Brain microvascular endothelial cell (primary cell): ENCODE measurements at regions not wholly inside any gene's neighbourhood (a gene's known extent, or its start where the extent isn't known, plus 50 kb on each side); places are given as distances from the start of the nearest gene placed in this dataset.
"Not testable (repeated sequence)": the region's sequence is repeated elsewhere in the genome, so short reads cannot be mapped to it uniquely, and the experiment has no call there.

ENCODE experiments used
- DNase-seq: peaks from one replicate; pipeline ENCODE4 v3.0.0-alpha.2; 2020
- H3K27ac ChIP-seq: fragments of 250-450 bp; sonication (Bioruptor Pico); 2 replicates; pipeline ENCODE4 v1.5.1; 2020; ENCODE audit warnings: mild to moderate bottlenecking, moderate library complexity
- H3K27me3 ChIP-seq: fragments of 250-450 bp; sonication (Bioruptor Pico); replicated peaks from 2 replicates; pipeline ENCODE4 v1.5.1; 2020; ENCODE audit warnings: mild to moderate bottlenecking
- H3K36me3 ChIP-seq: fragments of 250-450 bp; sonication (Bioruptor Pico); replicated peaks from 2 replicates; pipeline ENCODE4 v1.5.1; 2020; ENCODE audit warnings: mild to moderate bottlenecking
- H3K4me3 ChIP-seq: 2 replicates; pipeline ENCODE4 v1.5.1; 2011; ENCODE audit warnings: low read depth, mild to moderate bottlenecking, control low read depth, low read length, moderate library complexity
- CTCF ChIP-seq: IDR thresholded peaks from 2 replicates; pipeline ENCODE4 v1.5.1; 2011; ENCODE audit warnings: low read depth, mild to moderate bottlenecking, moderate library complexity, low read length, control low read depth, inconsistent platforms; ENCODE audit errors: missing control alignments
- in situ Hi-C: cut with HindIII; loops from 2 replicates; pipeline ENCODE4 v1.10.0; 2017; ENCODE audit warnings: low sequenced_read_pairs, low pct_ligation_motif_present

GRCh38 chr18:38198526-38198925, 632.9 kb upstream of the CELF4 start:
- Histone ChIP-seq H3K4me3 (no peak overlapping the region), H3K27ac (no peak overlapping the region), H3K27me3 (no peaks in the 10 kb centered on the region), H3K36me3 (no peaks in the 10 kb centered on the region)
- DNase-seq = no peak
- TF ChIP-seq CTCF = no peak
- in situ Hi-C loops = no loop called here

- no peak for DNase-seq
- Histone ChIP-seq H3K27me3 (no peaks in the 10 kb centered on the region), H3K27ac (no peak overlapping the region), H3K36me3 (no peaks in the 10 kb centered on the region), H3K4me3 (no peak overlapping the region)
- TF ChIP-seq CTCF = no peak
- in situ Hi-C loops = no loop called here
These were observed 620.9 kb upstream of the CELF4 start for GRCh38 chr18:38186491-38186890.

GRCh38 chr18:38174594-38174993, 609.0 kb upstream of the CELF4 start:
- H3K27me3 ChIP-seq = no peaks in the 10 kb centered on the region
- TF ChIP-seq CTCF = no peak
- in situ Hi-C loops = no loop called here

DNA sequence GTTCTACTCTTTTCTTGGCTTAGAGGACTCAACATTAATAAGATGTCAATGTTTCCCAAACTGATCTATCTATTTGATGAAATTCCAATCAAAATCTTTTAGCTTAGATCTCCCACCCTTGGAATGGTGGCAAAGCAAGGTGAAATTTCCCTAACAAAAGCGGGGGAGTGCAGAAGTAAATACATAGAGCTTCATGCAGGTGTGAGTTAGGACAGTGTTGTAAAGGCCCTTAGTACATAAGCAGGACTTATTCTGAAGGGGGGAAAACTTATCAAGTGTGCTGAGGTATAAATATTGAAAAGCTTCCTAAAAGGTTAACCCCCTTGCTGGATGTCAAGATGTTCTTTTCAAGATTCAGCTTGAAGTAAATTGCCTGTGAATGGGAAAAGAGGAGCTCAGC, 608.6 kb upstream of the CELF4 start:
- Histone ChIP-seq H3K27me3 (no peaks in the 10 kb centered on the region), H3K36me3 (no peaks in the 10 kb centered on the region), H3K4me3 (no peak overlapping the region), H3K27ac (no peak overlapping the region)
- no peak for TF ChIP-seq CTCF
- DNase-seq = no peak
- in situ Hi-C loops = no loop called here

More at GRCh38 chr18:38174594-38174993, 609.0 kb upstream of the CELF4 start:
- Histone ChIP-seq H3K4me3 (no peak overlapping the region), H3K27ac (no peak overlapping the region), H3K36me3 (no peaks in the 10 kb centered on the region)
- DNase-seq = no peak

GRCh38 chr18:38170845-38171244, 605.2 kb upstream of the CELF4 start:
- DNase-seq = no peak
- TF ChIP-seq CTCF = no peak
- H3K36me3 ChIP-seq = no peaks in the 10 kb centered on the region

GRCh38 chr18:38167623-38168022, 602.0 kb upstream of the CELF4 start:
- DNase-seq = no peak
- in situ Hi-C loops = no loop called here
- no peak for TF ChIP-seq CTCF

More at GRCh38 chr18:38170845-38171244, 605.2 kb upstream of the CELF4 start:
- Histone ChIP-seq H3K4me3 (no peak overlapping the region), H3K27me3 (no peaks in the 10 kb centered on the region), H3K27ac (no peak overlapping the region)
- in situ Hi-C loops = no loop called here

DNA sequence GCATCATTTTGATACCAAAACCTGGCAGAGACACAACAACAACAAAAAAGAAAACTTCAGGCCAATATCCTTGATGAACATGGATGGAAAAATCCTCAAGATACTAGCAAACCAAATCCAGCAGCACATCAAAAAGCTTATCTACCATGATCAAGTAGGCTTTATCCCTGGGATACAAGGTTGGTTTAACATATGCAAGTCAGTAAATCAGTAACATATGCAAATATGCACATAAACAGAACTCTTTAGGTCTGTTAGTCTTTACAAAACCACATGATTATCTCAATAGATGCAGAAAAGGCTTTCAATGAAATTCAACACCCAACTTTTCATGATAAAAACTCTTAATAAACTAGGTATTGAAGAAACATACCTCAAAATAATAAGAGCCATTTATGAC, 587.5 kb upstream of the CELF4 start:
- in situ Hi-C loops = not testable (repeated sequence)

More at GRCh38 chr18:38167623-38168022, 602.0 kb upstream of the CELF4 start:
- H3K4me3 ChIP-seq = no peak overlapping the region
- no peaks in the 10 kb centered on the region for H3K36me3 ChIP-seq
- no peak overlapping the region for H3K27ac ChIP-seq
- H3K27me3 ChIP-seq = no peaks in the 10 kb centered on the region

More for the DNA sequence above, 587.5 kb upstream of the CELF4 start:
- DNase-seq, H3K36me3 ChIP-seq, H3K27ac ChIP-seq, H3K4me3 ChIP-seq, H3K27me3 ChIP-seq: not testable (repeated sequence)
